Right lobe of liver (tissue), 6 donors: ENCODE measurements at regions not wholly inside any gene's neighbourhood (a gene's known extent, or its start where the extent isn't known, plus 50 kb on each side); places are given as distances from the start of the nearest gene placed in this dataset.

ENCODE experiments used
- ATAC-seq, 4 donors: fragments of 200-7000 bp; cut with Tn5 transposase; one replicate each; pipeline ENCODE4 v1.9.1; 2020; ENCODE audit warnings: mild to moderate bottlenecking in 4 of 4, moderate library complexity in 4 of 4
- DNase-seq, 3 donors: peaks; one replicate each; pipeline ENCODE4 v3.0.0-alpha.2; 2020
- H3K27ac ChIP-seq, 3 donors: fragments of 200-600 bp; one replicate each; pipeline ENCODE4 v1.8.0; 2022
- H3K27me3 ChIP-seq, 2 donors: fragments of 200-600 bp; one replicate each; pipeline ENCODE4 v1.8.0; 2022
- H3K36me3 ChIP-seq, 4 donors: fragments of 200-600 bp; sonication (generic) in 1 of 4; one replicate each; pipeline versions ENCODE4 v1.5.1 to v1.8.0; 2017 to 2022; ENCODE audit warnings: control low read depth in 1 of 4
- H3K4me1 ChIP-seq, 4 donors: fragments of 200-600 bp; sonication (generic) in 1 of 4; one replicate each; pipeline versions ENCODE4 v1.5.1 to v1.8.0; 2017 to 2022; ENCODE audit warnings: control low read depth in 1 of 4
- H3K4me3 ChIP-seq, 3 donors: fragments of 200-600 bp; one replicate each; pipeline ENCODE4 v1.8.0; 2022
- H3K9me3 ChIP-seq, 4 donors: fragments of 200-600 bp; sonication (generic) in 1 of 4; one replicate each; pipeline versions ENCODE4 v1.5.1 to v1.8.0; 2017 to 2022; ENCODE audit warnings: control low read depth in 1 of 4
- POLR2A ChIP-seq: fragments of 450-650 bp; IDR thresholded peaks from one replicate; pipeline ENCODE4 v1.6.1; 2017; ENCODE audit warnings: antibody characterized with exemption, mild to moderate bottlenecking
- WGBS: methylation state at CpG from one replicate; pipeline ENCODE4 v1.1.6; 2018; ENCODE audit warnings: low coverage, low lambda C conversion rate; ENCODE audit not compliant: insufficient coverage; ENCODE audit errors: missing lambda C conversion rate; 5-methylcytosine and 5-hydroxymethylcytosine counted together
- intact Hi-C, 2 donors: fragments of 100-400 bp; cut with DNase I; formaldehyde crosslinking; loops; one replicate each; pipeline versions ENCODE4 v1.11.2 to v1.14.1; 2022
- TF ChIP-seq, protein P1 (sequence below), 4 donors: fragments of 200-600 bp in 3 of 4; fragments of 450-650 bp in 1 of 4; IDR thresholded peaks; one replicate each; pipeline versions ENCODE4 v1.5.1 to v1.8.0; 2016 to 2022; ENCODE audit warnings: antibody characterized with exemption in 4 of 4, mild to moderate bottlenecking in 2 of 4
- donor health status: DM: no; HTN: yes; CAD: no.
- donor health status: DM: no; HTN: no; CAD: no.
- donor health status: DM: no; HTN: no; CAD: no.
- donor health status: DM: no; HTN: yes; CAD: no.
- donor health status: DM: no; HTN: yes; CAD: no.

DNA sequence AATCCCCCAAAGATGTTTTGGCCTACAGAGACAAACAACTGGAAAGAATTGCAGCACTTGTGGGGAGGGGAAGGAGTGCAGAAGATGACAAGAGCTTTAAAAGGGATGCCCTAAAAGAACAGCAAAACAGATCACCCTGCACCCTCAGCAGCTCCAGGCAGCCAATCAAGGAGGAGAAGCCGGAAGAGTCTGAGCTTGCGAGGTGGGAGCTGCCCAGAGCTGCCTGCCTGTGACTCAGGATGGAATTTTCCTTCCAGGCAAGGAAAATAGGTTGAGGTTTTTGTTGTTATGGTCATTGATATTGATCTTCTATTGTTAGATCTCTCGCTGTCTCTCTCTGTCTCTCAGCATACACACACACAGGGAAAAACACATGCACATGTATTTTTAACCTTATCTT, 70.3 kb upstream of the MAP1B start:
- intact Hi-C loops, result no loop called here

GRCh38 chr5:72040513-72040912, 66.8 kb upstream of the MAP1B start:
- Histone ChIP-seq H3K36me3 (no peaks in the 10 kb centered on the region), H3K4me3 (no peak overlapping the region), H3K9me3 (no peaks in the 10 kb centered on the region), H3K27ac (no peak overlapping the region), H3K27me3 (no peaks in the 10 kb centered on the region), H3K4me1 (no peaks in the 10 kb centered on the region)
- DNase-seq (no peak), ATAC-seq (no peak)
- intact Hi-C loops, result no loop called here
- TF ChIP-seq POLR2A, result no peak
- TF ChIP-seq, protein P1, sequence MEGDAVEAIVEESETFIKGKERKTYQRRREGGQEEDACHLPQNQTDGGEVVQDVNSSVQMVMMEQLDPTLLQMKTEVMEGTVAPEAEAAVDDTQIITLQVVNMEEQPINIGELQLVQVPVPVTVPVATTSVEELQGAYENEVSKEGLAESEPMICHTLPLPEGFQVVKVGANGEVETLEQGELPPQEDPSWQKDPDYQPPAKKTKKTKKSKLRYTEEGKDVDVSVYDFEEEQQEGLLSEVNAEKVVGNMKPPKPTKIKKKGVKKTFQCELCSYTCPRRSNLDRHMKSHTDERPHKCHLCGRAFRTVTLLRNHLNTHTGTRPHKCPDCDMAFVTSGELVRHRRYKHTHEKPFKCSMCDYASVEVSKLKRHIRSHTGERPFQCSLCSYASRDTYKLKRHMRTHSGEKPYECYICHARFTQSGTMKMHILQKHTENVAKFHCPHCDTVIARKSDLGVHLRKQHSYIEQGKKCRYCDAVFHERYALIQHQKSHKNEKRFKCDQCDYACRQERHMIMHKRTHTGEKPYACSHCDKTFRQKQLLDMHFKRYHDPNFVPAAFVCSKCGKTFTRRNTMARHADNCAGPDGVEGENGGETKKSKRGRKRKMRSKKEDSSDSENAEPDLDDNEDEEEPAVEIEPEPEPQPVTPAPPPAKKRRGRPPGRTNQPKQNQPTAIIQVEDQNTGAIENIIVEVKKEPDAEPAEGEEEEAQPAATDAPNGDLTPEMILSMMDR (IDR thresholded peaks at IDR 0.05), result no peak

More for the DNA sequence above, 70.3 kb upstream of the MAP1B start:
- ATAC-seq, result no peak
- Histone ChIP-seq H3K4me3 (no peak overlapping the region), H3K4me1 (no peaks in the 10 kb centered on the region), H3K9me3 (no peaks in the 10 kb centered on the region), H3K27ac (no peak overlapping the region), H3K36me3 (no peaks in the 10 kb centered on the region), H3K27me3 (no peaks in the 10 kb centered on the region)
- WGBS, result 30% methylated on average over 3 of the region's 3 CpGs
- DNase-seq, result no peak
- no peak for TF ChIP-seq POLR2A
- TF ChIP-seq, protein P1 (IDR thresholded peaks at IDR 0.05), result no peak

DNA sequence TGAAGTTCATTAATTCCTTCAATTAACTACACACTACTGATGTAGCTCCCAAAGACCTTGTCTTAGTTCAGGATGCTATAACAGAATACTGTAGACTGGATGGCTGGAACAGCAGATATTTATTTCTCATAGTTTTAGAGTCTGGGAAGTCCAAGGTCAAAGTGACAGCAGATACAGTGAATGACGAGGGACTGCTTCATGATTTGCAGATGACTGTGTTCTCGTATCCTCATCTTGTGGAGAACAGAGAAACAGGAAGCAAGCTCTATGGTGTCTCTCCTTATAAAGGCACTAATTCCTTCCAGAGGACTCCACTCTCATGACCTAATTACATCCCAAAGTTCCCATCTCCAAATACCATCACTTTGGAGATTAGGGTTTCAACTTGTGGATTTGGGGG, 65.6 kb upstream of the MAP1B start:
- no peaks in the 10 kb centered on the region for H3K27me3 ChIP-seq
- H3K36me3 ChIP-seq, result no peaks in the 10 kb centered on the region
- H3K4me1 ChIP-seq, result no peaks in the 10 kb centered on the region
- no peak for ATAC-seq
- H3K27ac ChIP-seq, result no peak overlapping the region
- intact Hi-C loops, result no loop called here
- DNase-seq, result no peak
- 35% methylated on average over 2 of the region's 2 CpGs for WGBS
- no peaks in the 10 kb centered on the region for H3K9me3 ChIP-seq
- H3K4me3 ChIP-seq, result no peak overlapping the region
- TF ChIP-seq POLR2A, result no peak

GRCh38 chr5:72042097-72042496, 65.2 kb upstream of the MAP1B start:
- intact Hi-C loops, result no loop called here
- WGBS, result 33% methylated on average over 1 of the region's 1 CpG

GRCh38 chr5:72045692-72046091, 61.6 kb upstream of the MAP1B start:
- Histone ChIP-seq H3K4me3 (no peak overlapping the region), H3K27me3 (no peaks in the 10 kb centered on the region), H3K27ac (no peak overlapping the region), H3K36me3 (no peaks in the 10 kb centered on the region), H3K4me1 (no peaks in the 10 kb centered on the region), H3K9me3 (no peaks in the 10 kb centered on the region)
- intact Hi-C loops, result no loop called here
- TF ChIP-seq, protein P1 (IDR thresholded peaks at IDR 0.05), result no peak
- no peak for TF ChIP-seq POLR2A
- ATAC-seq (no peak), DNase-seq (no peak)
- WGBS, result 0% methylated on average over 1 of the region's 1 CpG

More at GRCh38 chr5:72042097-72042496, 65.2 kb upstream of the MAP1B start:
- Histone ChIP-seq H3K4me1 (no peaks in the 10 kb centered on the region), H3K27me3 (no peaks in the 10 kb centered on the region), H3K9me3 (no peaks in the 10 kb centered on the region), H3K4me3 (no peak overlapping the region), H3K36me3 (no peaks in the 10 kb centered on the region), H3K27ac (no peak overlapping the region)
- ATAC-seq (no peak), DNase-seq (no peak)
- TF ChIP-seq, protein P1 (IDR thresholded peaks at IDR 0.05), result no peak
- no peak for TF ChIP-seq POLR2A
